Stimulated activated CD8-positive, alpha-beta memory T cell treated with anti-CD3 and anti-CD28 coated beads, Interleukin-4, amount 100 ng/mL, for 48 hours (primary cell): ENCODE measurements at regions not wholly inside any gene's neighbourhood (a gene's known extent, or its start where the extent isn't known, plus 50 kb on each side); places are given as distances from the start of the nearest gene placed in this dataset.
A peak's percentile ranks its signal among the peaks of the same experiment; 100 is the strongest.

ENCODE experiments used
- DNase-seq: peaks from one replicate; pipeline ENCODE4 v3.0.0-alpha.2; 2020

DNA sequence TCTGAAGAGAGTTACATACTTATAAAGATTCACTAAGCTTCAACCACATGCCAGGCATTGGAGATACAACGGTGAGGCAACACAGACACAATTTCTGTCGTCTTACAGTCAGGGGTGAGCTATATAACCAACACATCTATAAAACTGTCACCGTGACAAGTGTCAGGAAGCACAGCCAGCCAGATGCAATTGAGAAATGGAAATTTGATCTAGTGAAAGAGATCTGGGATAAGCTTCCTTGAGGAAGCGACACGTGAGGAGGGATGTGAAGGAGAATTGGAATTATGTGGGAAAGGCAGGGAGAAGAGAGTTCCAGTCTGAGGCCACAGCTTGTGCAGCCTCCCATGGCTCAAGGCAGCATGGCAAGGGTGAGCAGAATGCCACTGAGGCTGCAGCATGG is 50.9 kb upstream of the ZNF354B start:
- DNase-seq, result no peak

GRCh38 chr5:178801021-178801420 is 58.7 kb upstream of the ZNF354B start:
- DNase-seq, result no peak

- no peak for DNase-seq
Measured at GRCh38 chr5:178797546-178798440, 62.0 kb upstream of the ZNF354B start.

DNA sequence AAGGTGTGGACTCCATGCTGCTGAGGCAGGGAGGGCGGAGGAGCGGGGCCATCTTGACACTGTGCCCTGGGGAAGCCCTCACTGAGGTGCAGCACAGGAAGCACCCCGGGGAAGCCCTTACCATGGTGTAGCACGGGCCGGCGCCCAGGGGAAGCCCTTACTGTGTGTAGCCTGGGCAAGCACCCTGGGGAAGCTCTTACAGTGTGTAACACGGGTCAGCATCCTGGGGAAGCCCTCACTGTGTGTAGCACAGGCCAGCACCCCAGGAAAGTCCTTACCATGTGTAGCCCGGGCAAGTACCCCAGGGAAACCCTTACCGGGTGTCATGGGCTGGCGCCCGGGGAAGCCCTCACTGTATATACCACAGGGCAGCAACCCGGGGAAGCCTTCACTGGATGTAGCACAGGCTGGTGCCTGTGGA is 62.6 kb upstream of the ZNF354B start:
- DNase-seq, result no peak

GRCh38 chr5:178796165-178796945 is 63.4 kb upstream of the ZNF354B start:
- no peak for DNase-seq

DNA sequence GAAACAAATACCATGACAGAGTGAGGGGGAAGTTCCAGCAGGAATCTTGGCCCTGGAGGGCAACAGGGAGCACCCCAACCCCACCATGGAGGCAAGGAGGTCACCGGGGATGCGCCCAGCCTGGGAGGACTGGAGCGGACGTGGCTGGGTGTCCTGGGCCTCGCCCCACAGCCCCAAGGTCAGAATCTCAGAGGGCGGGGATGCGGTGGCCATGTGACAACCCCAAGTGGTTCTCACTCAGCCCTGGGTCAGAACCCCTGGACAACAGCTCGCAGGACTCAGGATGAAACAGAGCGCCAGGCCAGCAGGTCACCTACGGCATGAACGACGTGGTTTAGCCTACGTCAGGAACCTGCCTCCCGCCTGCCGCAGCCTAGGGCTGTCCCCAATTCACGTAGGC is 64.0 kb upstream of the ZNF354A start:
- DNase-seq, result no peak

DNA sequence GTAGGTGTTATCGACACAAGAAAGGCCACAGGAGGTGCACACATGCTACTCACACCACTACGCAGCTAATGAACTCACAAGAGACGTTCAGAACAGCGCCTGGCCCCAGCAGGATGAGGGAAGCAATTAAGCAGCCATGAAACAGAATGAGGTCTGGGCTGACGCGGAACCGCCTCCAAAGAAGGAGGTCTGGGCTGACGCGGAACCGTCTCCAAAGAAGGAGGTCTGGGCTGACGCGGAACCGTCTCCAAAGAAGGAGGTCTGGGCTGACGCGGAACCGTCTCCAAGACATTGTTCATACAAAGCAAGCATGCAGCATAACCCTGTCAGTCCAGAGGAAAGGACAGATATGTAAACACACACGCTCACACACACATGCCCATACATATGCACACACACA is 63.2 kb upstream of the ZNF354A start:
- no peak for DNase-seq

DNA sequence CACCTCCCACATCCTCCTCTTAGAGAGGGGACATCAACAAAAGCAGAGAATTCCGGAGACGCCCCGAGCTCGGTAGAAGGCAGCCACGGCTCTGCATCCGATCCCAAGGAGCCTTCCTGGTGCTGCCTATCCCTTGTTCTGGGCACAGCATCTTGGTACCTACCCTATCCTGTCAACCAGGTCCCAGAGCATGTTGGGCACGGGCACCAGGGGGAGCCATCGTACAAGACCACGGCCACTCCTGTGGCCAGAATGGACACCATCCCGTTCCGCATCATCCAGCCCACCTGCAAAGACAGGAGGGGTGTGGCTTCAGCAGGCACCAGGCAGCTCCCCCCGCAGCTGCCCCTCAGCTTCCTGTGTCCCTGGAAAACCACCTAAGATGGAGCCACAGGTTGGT is 62.7 kb upstream of the ZNF354A start:
- DNase-seq, result peak; percentile 53

DNA sequence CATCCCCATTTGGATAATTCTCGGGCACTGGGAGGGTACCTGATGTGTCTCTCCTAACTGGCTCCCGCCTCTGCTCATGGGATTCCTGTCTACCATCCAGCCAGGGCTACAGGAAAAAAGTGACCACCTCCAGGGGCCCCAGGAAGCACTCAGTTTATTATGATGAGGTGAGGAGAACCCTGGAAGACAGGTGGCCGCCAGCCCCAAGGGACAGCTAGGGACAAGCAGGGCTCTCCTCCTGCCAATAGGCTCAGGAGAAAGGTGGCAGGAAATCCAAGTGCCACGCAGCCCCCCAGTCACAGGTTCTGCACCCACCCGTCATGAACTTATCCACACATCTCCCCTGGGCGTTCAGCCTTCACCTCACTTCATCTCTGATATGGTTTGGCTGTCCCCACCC is 61.5 kb upstream of the ZNF354A start:
- no peak for DNase-seq

DNA sequence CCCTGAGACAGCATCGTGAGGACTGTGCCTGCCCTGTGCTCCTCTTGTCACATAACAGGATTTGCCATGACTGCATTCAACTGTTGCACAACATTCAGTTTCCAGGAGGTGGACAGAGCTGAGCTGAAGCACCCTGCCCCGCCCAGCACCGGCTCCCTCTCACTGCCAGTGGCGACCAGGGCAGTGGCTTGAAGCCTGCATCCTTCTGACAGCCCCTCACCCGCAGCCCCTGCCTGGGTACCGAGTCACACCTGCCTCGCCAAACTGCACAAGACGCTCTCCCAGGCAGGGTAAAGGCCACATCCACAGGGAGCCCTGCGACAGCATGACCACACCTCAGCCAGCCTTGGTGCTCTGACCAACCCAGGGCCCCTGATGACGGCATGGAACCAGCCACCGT is 59.9 kb upstream of the ZNF354A start:
- DNase-seq, result no peak

DNA sequence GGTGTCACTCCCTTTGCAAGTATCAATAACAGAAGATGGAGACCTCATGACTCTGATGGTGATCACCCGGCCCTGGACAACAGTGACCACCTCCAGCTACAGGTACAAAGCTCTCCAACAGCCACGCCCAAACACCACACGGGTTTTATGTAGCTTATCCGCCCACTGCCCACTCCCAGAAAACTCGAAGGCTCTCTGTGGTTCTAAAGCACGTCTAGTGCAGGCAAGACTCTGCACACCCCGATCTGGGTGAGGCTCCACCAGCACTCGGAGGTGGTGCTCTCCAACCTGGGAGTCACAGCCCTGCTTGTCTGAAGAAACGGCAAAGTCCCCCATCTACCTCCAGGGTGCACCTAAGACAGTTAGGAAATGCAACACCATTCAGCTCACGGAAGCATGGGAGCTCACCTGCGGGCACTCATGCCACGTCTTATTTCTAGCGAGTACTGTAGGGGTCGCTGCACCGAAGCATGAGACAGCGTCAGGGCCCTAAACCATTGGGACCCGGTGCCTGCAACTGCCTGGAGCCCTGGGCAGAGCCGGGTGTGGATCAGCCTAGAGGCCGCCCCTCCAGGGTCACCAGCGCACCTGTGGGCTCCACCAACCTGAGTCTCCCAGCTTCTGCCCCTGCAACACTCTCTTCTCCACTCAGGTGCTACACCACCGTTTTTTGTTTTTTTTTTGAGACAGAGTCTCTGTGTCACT is 58.1 kb upstream of the ZNF354A start:
- no peak for DNase-seq

DNA sequence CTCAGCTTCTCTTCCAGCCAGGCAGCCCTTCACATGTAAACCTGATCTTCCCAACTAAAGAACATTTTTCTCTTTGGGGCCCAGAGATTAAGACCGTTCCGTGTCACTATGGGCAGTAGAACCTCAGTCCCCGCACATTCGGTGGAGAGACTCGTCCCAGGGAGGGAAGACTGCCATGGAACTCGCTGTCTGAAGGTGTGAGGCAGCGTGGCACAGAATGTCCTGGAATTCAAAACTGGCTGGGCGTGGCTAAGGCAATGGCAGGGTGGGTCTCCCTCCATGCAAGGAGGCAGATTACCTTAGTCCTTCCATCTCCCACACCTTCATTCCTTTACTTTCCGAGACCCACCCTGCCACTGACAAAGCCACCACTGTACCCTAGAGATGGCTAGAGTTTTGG is 57.4 kb upstream of the ZNF354A start:
- no peak for DNase-seq

- DNase-seq, result no peak
Measured at GRCh38 chr5:178786859-178787499, 56.5 kb upstream of the ZNF354A start.

DNA sequence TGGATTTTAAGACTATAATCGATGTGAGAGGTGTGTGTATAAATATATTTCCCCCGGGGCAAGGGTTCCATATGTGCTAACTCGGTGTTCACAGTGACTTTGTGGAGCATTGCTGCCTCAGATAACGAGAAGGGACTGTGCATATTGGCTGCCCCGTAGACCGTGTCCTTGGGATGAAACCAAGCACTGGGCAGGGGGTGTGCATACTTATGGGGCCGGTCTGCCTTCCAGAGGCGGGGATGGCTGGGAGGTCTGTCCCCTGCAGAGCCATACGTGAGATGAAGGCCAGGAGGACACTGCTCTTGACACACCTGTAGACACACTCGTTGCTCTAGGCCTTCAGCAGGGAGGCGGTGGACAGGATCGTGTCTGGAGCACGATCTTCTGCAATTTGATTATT is 56.0 kb upstream of the ZNF354A start:
- DNase-seq, result no peak

DNA sequence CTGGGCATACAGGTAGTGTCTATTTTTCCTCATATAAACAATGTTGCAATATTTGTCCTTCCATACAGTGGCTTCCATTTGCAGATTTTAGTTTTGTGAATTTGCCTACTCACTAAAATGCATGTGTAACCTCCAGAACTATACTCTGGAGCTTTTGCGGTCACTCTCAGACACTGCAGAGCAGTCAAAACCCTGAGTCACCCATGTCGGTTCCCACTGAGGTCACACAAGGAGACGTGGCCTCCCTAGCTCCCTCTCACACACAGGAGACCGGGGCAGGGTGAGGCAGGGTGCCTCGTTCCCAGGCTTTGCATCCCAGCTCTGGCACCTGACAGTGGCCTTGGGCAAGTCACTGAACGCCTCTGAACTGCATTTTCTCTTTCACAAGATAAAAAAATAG is 55.5 kb upstream of the ZNF354A start:
- DNase-seq, result no peak

DNA sequence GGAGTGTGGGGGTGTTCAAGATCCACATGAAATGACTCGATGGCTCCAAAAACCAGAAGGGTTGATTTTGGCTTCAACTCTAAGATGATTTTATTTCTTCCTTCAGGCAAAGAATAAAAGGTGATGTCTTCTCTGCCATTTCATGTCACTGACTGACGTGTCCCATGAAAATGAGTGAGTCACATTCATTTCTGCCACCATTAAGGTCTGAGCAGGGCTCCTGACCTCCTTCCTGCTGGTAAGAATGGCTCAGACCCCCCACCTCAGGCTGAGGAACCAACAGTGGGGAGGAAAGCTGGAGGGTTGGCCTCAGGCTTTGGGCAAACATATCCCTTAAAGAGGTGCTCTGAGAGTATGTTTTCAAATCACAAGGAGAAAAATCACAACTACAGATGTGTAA is 53.9 kb upstream of the ZNF354A start:
- no peak for DNase-seq

GRCh38 chr5:178781936-178782335 is 51.5 kb upstream of the ZNF354A start:
- DNase-seq, result no peak

DNA sequence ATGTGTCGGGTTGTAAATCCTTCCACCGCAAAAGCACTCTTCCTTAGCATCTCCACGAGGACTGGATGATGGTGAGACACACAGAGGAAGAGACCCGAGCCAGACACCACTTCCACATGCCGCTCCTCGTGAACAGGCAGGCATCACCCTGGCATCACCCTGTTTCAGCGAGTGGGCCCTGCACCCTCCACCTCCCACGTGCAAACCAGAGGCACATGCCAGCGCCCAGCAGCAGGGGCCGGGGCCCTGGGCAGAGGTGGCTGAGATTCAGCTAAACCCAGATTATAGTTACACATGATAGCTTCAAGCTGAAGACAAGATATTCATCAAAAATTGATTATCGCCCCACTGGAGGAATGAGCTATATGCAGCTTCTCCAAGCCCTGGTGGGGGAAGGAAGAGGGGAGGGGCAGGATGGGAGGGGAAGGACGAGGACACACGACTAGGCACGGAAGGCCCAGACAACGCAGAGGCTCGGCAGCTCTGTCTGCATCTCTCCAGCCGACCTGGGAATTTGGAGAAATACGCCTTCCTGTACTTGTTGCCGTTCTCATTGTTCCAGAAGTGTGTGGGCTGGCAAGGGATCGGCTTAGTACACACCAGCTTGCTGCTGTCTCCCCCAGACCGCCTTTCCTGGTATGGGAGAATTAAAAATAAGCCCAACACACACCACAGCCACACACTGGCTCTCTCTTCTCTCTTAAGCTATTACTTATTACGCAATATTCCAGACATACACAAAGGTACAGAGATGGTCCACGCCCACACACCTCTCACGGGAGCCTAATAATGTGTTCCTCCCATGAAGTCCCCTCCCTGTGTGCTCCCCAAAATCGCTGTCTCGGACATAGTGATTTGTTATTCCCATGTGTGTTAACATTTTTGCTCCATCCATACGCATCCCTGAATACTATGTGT is 50.4 kb upstream of the ZNF354A start:
- no peak for DNase-seq
